ENCODE measurements at regions not wholly inside any gene's neighbourhood (a gene's known extent, or its start where the extent isn't known, plus 50 kb on each side); places are given as distances from the start of the nearest gene placed in this dataset.
A peak's percentile ranks its signal among the peaks of the same experiment; 100 is the strongest.

GRCh38 chr14:52131640-52132320 lies 62.9 kb upstream of the NID2 start:
- BruUV-seq (replicated peaks), result no TSS peak
- Histone ChIP-seq H4K20me1 (ENCODE audit: insufficient read depth, low read length) (no peaks in the 10 kb centered on the region), H3K4me2 (ENCODE audit: low read length) (no peak overlapping the region), H3K27ac (ENCODE audit: low read depth, low read length, poor library complexity, severe bottlenecking) (no peak overlapping the region), H3K9me3 (ENCODE audit: low read length) (no peaks in the 10 kb centered on the region), H2AFZ (ENCODE audit: low read length) (no peak overlapping the region), H3K36me3 (ENCODE audit: insufficient read depth, low read length) (no peaks in the 10 kb centered on the region), H3K4me3 (ENCODE audit: low read depth, low read length, poor library complexity, severe bottlenecking) (no peak overlapping the region), H3K4me1 (ENCODE audit: insufficient read depth, low read length, poor library complexity, severe bottlenecking) (no peaks in the 10 kb centered on the region), H3K9me2 (ENCODE audit: insufficient read depth, low read length) (no peaks in the 10 kb centered on the region), H3K79me2 (ENCODE audit: insufficient read depth, low read depth, low read length) (no peaks in the 10 kb centered on the region)
- no peak for TF ChIP-seq EZH2phosphoT487 (IDR thresholded peaks at IDR 0.05; ENCODE audit: borderline replicate concordance, low read depth, low read length)
- peak; percentile 81 for TF ChIP-seq CTCF (conservative IDR thresholded peaks at IDR 0.05; ENCODE audit: low read length)
- ChIA-PET POLR2A (no interaction called here), CTCF (ENCODE audit: unreplicated experiment) (interaction anchor here (0.6 to 1.0 kb wide), 2 partner anchors 133 to 749 kb away, joined by 3 to 4 read pairs; no protein-coding TSS in a partner anchor)
- intact Hi-C loops (cut with micrococcal nuclease; ENCODE audit: unreplicated experiment), result loop anchor here (1.0 to 10.0 kb wide), 5 partner anchors 87 to 349 kb away; partner anchors contain the start of gene GNG2
- DNase-seq (ENCODE audit: low spot score), result peak; percentile 57

- intact Hi-C loops (cut with micrococcal nuclease; ENCODE audit: unreplicated experiment), result loop anchor here (5.0 to 10.0 kb wide), 4 partner anchors 85 to 347 kb away; partner anchors contain the start of gene GNG2
- TF ChIP-seq EZH2phosphoT487 (IDR thresholded peaks at IDR 0.05; ENCODE audit: borderline replicate concordance, low read depth, low read length) (no peak), CTCF (conservative IDR thresholded peaks at IDR 0.05; ENCODE audit: low read length) (no peak)
- POLR2A ChIA-PET, result no interaction called here
- DNase-seq (ENCODE audit: low spot score), result no peak
- BruUV-seq (replicated peaks), result no TSS peak
- Histone ChIP-seq H3K27ac (ENCODE audit: low read depth, low read length, poor library complexity, severe bottlenecking) (no peak overlapping the region), H3K4me3 (ENCODE audit: low read depth, low read length, poor library complexity, severe bottlenecking) (no peak overlapping the region), H3K9me3 (ENCODE audit: low read length) (no peaks in the 10 kb centered on the region), H3K36me3 (ENCODE audit: insufficient read depth, low read length) (no peaks in the 10 kb centered on the region), H3K9me2 (ENCODE audit: insufficient read depth, low read length) (no peaks in the 10 kb centered on the region), H2AFZ (ENCODE audit: low read length) (no peak overlapping the region), H3K4me2 (ENCODE audit: low read length) (no peak overlapping the region), H3K4me1 (ENCODE audit: insufficient read depth, low read length, poor library complexity, severe bottlenecking) (no peaks in the 10 kb centered on the region), H3K79me2 (ENCODE audit: insufficient read depth, low read depth, low read length) (no peaks in the 10 kb centered on the region), H4K20me1 (ENCODE audit: insufficient read depth, low read length) (no peaks in the 10 kb centered on the region)
- CTCF ChIA-PET (ENCODE audit: unreplicated experiment), result no interaction called here
These were observed 60.9 kb upstream of the NID2 start for GRCh38 chr14:52129721-52130120.

DNA sequence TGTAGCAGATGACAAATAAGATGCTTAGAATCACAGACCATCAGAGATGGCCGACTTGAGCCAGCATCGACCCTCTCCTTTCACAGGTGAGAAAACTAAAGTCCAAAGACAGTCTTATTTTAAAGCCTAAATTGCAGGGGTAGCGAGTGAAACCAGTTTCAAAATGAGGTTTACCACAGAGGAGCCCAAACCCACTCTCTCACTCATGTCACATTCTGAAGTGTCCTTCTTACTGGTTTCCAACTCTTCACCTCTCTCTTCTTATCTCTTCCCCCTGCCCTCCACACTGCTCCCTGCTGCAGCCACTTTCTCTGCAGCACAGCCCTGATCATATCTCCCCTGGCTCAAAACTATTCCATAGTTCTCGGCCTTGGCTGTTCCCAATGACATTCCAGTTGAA lies 57.0 kb upstream of the NID2 start:
- DNase-seq (ENCODE audit: low spot score), result no peak
- POLR2A ChIA-PET, result interaction anchor here (1.0 kb wide), 1 partner anchor 23 kb away, joined by 3 read pairs; no protein-coding TSS in a partner anchor
- Histone ChIP-seq H3K4me1 (ENCODE audit: insufficient read depth, low read length, poor library complexity, severe bottlenecking) (no peaks in the 10 kb centered on the region), H3K9me3 (ENCODE audit: low read length) (no peaks in the 10 kb centered on the region), H2AFZ (ENCODE audit: low read length) (no peak overlapping the region), H3K4me3 (ENCODE audit: low read depth, low read length, poor library complexity, severe bottlenecking) (no peak overlapping the region), H3K79me2 (ENCODE audit: insufficient read depth, low read depth, low read length) (no peaks in the 10 kb centered on the region), H3K27ac (ENCODE audit: low read depth, low read length, poor library complexity, severe bottlenecking) (no peak overlapping the region), H4K20me1 (ENCODE audit: insufficient read depth, low read length) (no peaks in the 10 kb centered on the region), H3K9me2 (ENCODE audit: insufficient read depth, low read length) (no peaks in the 10 kb centered on the region), H3K4me2 (ENCODE audit: low read length) (no peak overlapping the region), H3K36me3 (ENCODE audit: insufficient read depth, low read length) (no peaks in the 10 kb centered on the region)
- no peak for TF ChIP-seq CTCF (conservative IDR thresholded peaks at IDR 0.05; ENCODE audit: low read length)
- TF ChIP-seq EZH2phosphoT487 (IDR thresholded peaks at IDR 0.05; ENCODE audit: borderline replicate concordance, low read depth, low read length), result no peak
- intact Hi-C loops (cut with micrococcal nuclease; ENCODE audit: unreplicated experiment), result no loop called here
- BruUV-seq (replicated peaks), result no TSS peak
- CTCF ChIA-PET (ENCODE audit: unreplicated experiment), result no interaction called here
